ENCODE measurements at regions not wholly inside any gene's neighbourhood (a gene's known extent, or its start where the extent isn't known, plus 50 kb on each side); places are given as distances from the start of the nearest gene placed in this dataset.

- DNase-seq (ENCODE audit: low spot score), result no peak
Measured at GRCh38 chr7:25777969-25778708, 373.9 kb upstream of the NFE2L3 start.

DNA sequence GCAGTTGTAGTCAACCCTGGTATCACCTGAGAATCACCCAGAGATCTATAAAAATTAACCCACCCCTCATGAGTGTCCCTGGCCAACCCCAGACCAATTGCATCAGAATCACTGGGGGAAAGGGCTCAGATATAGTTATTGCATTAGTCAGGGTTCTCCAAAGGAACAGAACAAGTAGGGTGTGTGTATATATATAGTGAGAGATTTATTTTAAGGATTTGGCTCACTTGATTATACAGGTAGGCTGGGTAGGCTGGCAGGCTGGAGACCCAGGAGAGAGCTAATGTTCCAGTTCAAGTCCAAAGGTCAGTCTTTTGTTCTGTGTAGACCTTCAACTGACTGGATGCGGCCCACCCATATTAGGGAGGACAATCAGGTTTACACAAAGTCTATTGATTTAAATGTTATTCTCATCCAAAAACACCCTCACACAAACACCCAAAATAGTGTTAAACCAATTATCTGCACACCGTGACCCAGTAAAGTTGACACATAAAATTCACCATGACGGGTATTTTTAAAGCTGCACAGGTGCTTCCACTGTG lies 372.9 kb upstream of the NFE2L3 start:
- DNase-seq (ENCODE audit: low spot score), result no peak

GRCh38 chr7:25780904-25781303 lies 371.1 kb upstream of the NFE2L3 start:
- no peak for DNase-seq (ENCODE audit: low spot score)

GRCh38 chr7:25781704-25782103 lies 370.3 kb upstream of the NFE2L3 start:
- no peak for DNase-seq (ENCODE audit: low spot score)

DNA sequence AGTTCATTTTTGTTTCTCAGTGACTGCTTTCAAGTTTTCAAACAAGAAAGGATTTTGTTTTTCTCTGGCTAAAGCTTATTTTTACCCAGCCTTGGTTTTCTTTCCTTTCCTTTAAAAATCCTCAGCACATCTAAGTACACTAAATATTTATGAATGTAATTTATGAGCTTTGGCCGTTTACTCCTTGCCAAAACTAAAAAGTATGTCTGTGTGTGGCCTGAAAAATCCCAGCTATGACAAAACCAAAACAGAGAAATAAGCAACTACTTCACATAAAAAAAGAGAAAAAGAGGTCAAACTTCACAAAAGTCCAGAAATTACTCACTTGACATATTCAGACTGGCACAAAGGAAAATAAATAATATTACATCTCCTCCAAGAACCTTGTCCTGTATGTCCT lies 365.1 kb upstream of the NFE2L3 start:
- no peak for DNase-seq (ENCODE audit: low spot score)

GRCh38 chr7:25787336-25787735 lies 364.7 kb upstream of the NFE2L3 start:
- no peak for DNase-seq (ENCODE audit: low spot score)

DNA sequence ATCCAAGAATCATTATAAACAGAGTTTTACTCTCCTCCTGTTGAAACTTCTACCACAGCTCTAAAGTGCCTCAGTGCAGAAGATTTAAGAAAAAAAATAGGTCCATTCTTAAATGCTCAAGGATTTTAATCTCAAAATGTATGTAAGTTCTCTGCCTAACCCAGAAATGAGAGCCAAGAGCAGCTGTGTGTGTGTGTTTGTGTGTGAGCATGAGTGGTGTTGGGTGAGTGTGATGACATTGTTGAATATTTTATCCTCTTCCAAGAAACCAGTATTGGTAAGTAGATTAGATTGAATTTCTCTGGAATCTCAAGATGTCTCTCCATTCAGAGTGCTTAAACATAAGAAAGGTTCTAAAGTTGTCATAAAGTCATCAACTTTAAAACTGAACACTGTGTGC lies 363.6 kb upstream of the NFE2L3 start:
- DNase-seq (ENCODE audit: low spot score), result no peak

GRCh38 chr7:25788961-25789620 lies 362.9 kb upstream of the NFE2L3 start:
- DNase-seq (ENCODE audit: low spot score), result no peak

DNA sequence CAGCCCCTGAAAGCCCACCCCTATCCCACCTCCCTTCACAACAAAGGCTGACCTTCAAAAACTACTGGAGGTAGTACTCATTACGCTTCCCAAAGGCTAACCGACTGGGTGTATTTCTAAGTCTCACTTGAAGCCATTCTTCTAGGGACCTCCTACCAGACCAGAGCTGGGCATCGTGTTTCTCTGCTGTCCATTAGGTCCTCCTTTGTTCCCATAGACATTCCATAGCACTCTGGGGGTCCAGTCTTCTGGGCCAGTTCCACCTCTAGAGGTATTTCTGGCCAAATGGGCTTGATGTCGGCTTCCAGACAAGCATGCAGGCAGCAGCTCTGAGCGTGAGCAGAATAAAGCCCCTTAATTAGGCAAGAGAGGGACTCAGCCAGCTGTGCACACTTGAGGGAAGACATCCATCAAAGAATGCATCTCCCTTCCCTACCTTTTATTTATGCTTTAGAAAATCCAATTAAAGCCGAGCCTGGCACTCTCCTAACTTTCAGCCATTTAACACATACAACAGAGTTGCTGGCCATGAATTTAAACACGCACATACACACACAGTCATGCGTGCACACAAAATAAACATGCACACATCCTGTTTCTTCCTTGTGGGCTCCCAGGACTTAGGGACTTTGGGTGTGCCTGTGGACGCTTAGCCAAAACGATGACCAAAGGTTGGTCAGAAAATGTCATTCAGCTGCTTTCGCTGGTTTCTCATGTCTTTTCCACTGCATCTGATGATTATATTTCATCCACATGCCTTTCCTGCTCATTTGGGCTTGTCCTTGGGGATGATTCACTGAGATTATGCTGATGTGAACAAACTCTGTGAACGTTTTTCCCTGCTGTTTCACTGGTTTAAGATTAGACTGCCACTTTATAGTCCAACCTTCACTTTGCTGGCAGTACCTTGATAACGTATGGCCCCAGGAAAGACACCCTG lies 362.0 kb upstream of the NFE2L3 start:
- no peak for DNase-seq (ENCODE audit: low spot score)

DNA sequence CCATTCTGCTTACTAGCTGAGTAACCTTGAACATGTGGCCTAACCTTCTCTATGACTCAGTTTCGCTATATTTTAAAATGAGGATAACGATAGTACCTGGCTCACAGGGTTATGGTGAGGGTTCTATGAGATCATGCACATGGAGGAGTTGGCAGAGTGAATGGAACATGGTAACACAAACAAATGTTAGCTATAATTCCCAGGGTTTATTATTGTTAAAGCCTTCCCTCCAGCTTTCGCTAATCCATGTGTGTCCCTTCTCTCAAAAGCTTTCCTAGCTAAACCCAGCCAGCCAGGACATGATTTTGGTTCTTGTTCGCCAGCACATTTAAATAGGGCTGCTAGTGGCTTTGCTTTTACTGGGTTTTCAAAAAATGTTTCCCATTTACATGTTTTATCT lies 361.0 kb upstream of the NFE2L3 start:
- no peak for DNase-seq (ENCODE audit: low spot score)

- no peak for DNase-seq (ENCODE audit: low spot score)
Measured at GRCh38 chr7:25792586-25792985, 359.4 kb upstream of the NFE2L3 start.

- DNase-seq (ENCODE audit: low spot score), result no peak
Measured at GRCh38 chr7:25795824-25796235, 356.2 kb upstream of the NFE2L3 start.

GRCh38 chr7:25798344-25798743 lies 353.7 kb upstream of the NFE2L3 start:
- DNase-seq (ENCODE audit: low spot score), result no peak

- DNase-seq (ENCODE audit: low spot score), result no peak
Measured at GRCh38 chr7:25801214-25801613, 350.8 kb upstream of the NFE2L3 start.

GRCh38 chr7:25802057-25802456 lies 349.9 kb upstream of the NFE2L3 start:
- DNase-seq (ENCODE audit: low spot score), result no peak

GRCh38 chr7:25802473-25802872 lies 349.5 kb upstream of the NFE2L3 start:
- DNase-seq (ENCODE audit: low spot score), result no peak

DNA sequence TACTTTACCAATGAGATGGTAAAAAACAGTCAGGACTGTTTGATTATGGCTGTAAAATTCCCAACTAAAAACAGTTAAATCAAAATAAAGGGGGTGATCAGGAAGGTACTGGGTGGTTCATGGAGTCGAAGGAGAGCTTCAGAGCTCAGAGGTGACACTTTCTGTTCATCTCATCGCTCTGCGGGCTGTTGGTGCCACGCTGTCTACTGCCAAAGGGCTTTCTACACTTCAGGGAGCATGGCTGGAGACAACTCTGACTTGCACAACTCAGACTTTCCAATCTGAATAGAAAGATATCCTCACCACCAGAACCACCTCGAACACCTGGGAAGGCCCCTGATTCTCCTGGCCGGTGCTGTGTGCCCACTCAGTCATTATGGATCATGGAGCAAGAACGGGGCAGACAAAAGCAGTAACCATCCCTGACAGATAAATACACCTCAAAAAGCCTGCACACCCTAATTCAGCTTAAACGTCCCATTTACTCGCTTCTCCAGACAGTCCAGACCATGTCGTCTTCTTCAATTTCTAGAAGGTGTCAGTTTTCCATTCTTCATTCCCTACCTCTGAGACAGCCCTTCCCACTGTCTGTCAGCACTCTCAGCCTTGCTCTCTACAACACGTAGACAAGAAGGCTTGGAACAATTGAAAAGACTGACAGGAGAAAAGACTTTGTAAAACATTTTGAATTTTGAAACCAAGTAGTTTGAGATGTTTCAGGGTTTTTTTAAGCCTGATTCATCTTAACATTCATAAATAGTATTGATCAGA lies 348.7 kb upstream of the NFE2L3 start:
- no peak for DNase-seq (ENCODE audit: low spot score)

DNA sequence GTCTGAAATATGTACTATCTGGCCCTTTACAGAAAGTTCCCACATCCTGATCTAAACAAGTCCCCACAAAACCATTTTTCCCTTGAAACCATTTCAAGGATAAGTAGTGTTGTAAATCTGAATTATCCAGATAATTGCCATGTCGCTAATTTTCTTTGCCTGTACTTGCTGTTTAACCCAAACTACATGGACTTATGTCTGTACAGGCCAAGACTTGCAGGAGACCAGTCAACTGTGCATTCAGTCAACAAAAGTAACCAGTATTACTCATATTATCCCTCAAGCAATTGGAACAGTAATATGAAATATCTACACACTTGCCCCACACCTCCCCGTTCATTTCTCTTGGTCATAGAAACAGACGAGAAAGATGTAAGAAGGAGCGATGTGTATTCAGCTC lies 347.8 kb upstream of the NFE2L3 start:
- DNase-seq (ENCODE audit: low spot score), result no peak

DNA sequence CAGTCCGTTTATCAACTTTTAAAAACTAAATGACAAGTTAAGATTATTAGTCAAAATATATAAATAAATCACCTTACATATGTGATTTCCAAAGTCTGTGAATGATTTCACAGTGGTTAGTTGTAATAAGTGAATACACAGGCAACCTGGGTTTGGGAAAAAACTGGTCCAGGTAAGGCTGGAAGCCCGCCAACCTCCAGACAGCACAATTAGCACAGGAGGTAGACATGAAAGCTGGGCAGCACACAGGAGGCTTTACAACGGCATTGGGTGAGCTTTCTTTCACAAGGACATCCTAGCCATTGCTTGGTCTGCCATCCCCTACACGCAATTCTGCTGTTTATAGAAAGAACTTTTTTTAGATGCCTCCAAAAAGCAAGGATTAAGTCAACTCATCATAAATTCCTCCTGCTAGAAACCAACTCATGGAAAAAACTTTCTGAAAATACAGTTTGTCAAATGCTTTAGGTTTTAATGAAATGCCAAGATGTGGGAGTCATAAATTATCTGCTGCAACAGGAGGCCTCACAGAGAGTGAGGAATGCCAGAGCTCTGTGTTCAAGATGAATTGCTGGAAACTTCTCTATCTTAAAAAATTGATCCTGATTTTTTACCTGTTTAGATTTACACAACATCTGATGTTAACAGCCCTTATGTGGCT lies 346.8 kb upstream of the NFE2L3 start:
- no peak for DNase-seq (ENCODE audit: low spot score)

DNA sequence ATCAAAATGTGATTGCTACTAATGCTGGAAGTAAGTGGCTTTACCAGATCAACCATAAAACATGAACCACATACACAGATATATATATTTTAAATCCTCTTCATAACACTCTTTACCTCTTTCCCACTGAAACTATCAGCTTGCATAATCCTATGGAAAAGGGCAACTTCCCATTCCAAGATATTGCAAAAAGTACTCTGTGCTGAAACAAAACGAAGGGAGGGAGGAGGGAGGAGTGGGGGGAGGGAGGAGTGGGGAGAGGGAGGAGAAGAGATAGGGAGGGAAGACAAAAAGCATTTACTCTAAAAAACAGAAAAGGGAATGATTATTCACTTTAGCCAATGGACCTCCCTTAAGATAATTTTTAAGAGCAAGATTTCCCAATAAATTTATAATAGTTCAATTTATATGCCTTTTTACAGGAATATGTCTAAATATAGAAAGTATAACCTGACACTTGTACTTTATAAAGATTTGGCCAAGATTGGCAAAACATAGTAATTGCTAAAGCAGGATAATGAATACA lies 344.8 kb upstream of the NFE2L3 start:
- no peak for DNase-seq (ENCODE audit: low spot score)

- DNase-seq (ENCODE audit: low spot score), result no peak
Measured at GRCh38 chr7:25809441-25809840, 342.6 kb upstream of the NFE2L3 start.
